ENCODE measurements at regions not wholly inside any gene's neighbourhood (a gene's known extent, or its start where the extent isn't known, plus 50 kb on each side); places are given as distances from the start of the nearest gene placed in this dataset.
"Not testable (repeated sequence)": the region's sequence is repeated elsewhere in the genome, so short reads cannot be mapped to it uniquely, and the experiment has no call there.

- no peak for DNase-seq
These were observed 71.0 kb downstream of the COQ2 start for GRCh38 chr4:83213640-83214039.

DNA sequence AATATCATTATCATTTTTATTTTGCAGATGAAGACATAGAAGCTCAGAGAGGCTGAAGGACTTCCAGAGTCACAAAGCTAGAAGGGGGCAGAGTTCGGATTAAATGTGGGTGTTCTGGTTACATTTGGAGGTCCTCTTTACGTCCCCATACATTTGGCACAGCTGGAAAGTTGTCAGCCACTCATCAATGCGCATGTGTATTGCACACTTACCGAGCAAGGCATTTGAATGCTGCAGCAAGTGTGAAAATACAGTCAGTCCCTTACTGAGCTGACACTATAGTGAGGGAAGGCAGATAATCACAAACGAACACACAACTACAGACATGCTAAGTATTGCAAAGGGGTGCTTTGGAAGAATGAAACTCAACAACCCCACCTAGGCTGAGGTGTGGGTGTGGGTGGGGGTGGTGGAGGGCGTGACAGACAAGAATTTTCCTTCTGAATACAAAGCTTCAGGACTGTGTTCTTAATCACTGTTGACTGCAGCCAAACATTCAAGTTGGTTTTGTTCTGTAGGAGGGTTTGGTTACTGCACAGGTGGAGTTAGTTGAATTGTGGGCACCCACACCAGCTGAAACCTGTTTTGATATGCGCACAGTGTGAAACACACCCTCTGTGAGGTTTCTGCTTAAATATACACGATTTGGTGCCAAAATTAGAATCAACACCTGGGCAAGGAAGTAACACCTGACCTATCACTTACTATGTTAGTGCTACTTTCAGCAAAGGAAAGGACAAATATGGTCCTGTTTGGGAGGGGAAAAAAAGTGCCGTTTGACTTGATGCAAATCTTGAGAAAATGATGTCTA lies 72.4 kb downstream of the COQ2 start:
- no peak for DNase-seq

DNA sequence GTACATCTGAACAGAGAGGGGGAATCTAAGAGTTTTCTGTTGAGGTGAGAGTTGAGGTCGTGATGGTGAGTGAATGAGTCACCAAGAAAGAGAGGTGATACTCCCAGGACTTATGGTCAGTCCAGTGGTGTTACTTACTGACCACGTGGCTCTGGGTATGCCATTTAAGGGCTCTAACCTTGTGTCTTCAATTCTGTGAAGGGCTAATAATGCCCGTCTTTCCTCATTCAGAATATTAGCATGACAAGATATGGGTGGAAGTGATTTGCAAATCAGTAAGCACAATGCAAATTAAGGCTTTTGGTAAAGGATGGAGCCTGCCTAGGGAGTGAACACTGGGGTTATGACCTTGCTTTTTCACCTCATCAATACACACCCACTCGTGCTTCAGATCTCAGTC lies 75.2 kb downstream of the COQ2 start:
- no peak for DNase-seq

DNA sequence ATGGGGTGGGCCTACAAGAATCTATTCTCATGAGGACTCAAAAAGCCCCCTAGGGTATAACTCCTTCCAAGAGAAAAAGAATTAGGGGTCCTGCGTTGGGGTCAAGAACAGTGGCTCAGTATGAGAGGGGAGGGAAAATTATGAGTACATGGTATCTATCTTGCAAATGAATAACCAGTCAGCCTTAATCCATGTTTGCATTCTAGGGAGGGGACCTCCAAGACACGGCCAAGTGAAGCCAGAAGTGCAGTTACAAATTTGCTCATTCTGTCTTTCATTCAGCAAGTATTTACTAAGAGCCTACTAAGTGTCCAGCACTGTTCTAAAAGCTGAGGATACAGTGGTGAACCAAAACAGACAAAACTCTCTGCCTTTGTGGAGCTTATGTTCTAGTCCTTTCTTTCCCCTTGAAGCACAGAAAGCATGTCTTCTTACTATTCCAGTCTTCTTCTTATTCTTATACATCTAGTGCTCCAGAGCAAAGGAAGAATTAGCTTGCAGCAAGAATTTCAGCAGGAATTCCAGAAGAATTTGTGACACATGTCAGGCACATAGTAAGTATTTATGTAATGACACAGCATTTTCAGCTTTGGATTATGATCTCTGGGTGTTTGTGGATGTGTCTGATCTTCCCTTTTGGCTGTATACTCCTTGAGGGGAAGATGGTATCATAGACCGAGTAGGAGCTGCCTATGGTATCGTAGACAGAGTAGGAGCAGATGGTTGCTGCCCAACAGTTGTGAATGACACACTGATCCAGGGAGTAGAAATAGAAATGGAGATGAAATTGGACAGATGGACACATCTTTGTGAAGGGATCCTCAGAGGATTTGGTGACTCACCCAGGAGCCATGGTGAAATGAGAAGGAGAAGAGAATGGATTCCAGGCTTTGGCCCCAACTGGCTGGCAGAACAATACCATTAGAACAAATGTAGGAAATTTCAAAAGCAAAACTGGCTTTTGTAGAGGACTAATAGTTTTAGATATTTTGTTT lies 75.9 kb downstream of the COQ2 start:
- peak; percentile 22 for DNase-seq

GRCh38 chr4:83207497-83208101 lies 77.0 kb downstream of the COQ2 start:
- DNase-seq: peak; percentile 87

GRCh38 chr4:83205760-83206159 lies 78.8 kb downstream of the COQ2 start:
- DNase-seq: no peak

DNA sequence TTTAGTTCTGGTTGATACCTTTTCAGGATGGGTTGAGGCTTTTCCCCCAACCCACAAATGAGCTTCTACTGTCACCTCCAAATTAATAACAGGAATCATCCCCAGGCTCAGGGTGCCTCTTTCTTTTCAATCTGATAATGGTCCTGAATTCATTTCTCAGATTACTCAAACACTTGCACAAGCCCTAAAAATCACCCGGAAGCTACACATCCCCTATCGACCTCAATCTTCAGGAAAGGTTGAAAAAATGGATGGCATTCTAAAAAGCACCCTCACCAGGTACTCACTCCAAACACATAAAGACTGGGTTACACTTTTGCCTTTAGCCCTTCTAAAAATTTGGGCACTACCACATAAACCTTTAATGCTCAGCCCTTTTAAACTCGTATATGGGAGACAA lies 79.9 kb downstream of the COQ2 start:
- DNase-seq: no peak

- DNase-seq: no peak
These were observed 82.8 kb downstream of the COQ2 start for GRCh38 chr4:83201761-83202160.

GRCh38 chr4:83197555-83198235 lies 83.2 kb upstream of the PLAC8 start:
- DNase-seq: no peak

GRCh38 chr4:83196921-83197320 lies 82.4 kb upstream of the PLAC8 start:
- no peak for DNase-seq

DNA sequence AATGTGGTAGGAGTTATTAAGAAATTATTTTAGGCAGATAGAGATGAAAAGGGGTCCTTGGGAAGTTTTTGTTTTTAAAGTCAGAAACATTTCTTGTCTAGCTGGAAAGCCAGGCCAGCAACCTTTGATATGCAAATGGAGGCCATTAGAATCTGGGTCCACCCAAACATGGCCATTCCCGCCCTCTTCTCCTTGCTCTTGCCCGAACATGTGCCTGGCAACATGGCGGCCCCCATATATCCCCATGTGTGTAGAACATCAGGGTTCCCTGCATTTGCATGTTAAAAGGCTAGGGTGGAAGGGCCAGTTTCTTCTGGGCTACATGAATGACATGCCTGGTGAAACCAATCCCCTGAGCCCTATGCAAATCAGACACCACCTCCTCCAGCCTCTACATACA lies 80.7 kb upstream of the PLAC8 start:
- DNase-seq: no peak

DNA sequence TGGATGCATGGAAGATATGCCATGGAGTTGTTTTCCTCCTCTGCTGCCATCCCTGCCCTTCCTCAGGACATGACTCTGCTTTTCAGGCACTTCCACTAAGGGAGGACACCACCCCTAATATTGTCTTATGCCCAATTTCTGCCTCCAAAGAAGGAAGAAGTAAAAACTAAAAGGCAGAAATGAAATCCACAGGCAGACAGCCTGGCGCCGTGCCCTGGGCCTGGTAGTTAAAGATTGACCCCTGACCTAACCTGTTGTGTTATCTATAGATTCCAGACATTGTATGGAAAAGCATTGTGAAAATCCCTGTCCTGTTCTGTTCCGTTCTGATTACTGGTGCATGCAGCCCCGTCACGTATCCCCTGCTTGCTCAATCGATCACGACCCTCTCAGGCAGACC lies 80.1 kb upstream of the PLAC8 start:
- DNase-seq: not testable (repeated sequence)

DNA sequence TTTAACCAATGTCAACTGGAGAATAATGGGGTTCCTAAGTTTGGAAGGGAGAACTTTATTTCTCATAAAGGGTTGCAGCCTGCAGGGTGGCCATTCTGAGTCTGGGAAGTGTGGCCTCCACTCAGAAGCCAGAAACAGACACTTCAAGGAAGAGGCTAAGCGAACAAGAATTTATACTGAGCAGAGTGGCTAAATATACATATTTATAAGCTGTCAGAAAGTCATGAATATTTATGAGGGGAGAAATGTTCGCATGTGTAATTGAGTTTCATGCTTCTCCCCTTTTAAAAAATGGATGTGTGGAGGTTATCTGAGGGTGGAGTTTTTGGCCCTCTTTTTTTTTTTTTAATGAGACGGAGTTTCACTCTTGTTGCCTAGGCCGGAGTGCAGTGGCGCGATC lies 78.1 kb upstream of the PLAC8 start:
- no peak for DNase-seq

DNA sequence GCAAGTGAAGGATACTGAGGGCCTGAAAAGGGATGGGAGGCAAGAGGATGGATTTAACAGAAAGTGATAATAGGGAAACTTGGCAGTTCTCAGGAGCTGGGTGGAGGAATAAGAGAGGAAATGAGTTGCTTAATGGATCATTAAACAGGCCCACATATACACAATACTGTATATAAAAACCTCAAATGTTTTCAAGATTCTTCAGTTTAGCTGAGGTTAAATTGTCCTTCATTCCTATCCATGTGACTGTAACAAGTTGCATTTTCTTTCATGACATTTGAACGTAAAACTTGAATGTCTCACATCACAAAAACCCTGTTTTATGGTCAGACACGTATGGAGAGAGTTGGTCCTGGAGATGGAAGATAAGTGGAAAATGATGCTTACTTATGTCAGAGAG lies 76.5 kb upstream of the PLAC8 start:
- peak; percentile 54 for DNase-seq

GRCh38 chr4:83189631-83190136 lies 75.2 kb upstream of the PLAC8 start:
- no peak for DNase-seq

- no peak for DNase-seq
These were observed 66.0 kb upstream of the PLAC8 start for GRCh38 chr4:83180431-83180968.

- no peak for DNase-seq
These were observed 64.7 kb upstream of the PLAC8 start for GRCh38 chr4:83179205-83179604.

GRCh38 chr4:83178029-83178428 lies 63.5 kb upstream of the PLAC8 start:
- no peak for DNase-seq

DNA sequence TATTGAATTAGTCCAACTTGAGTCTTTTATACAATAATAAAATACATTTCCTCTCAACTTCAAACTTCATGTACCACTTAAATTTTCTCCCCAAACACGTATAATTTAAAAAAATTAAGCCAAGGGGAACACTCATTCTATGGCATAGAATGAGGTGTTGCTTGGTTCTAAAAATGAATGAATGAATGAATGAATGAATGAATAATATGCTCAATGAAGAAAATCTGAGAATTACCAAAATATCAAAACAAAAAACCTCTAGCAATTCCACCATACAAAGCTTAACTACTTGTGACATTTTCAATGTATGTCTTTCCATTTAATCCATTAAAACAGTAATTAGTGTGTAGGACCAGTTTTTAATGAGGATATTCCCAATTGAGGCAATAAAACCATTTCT lies 62.7 kb upstream of the PLAC8 start:
- DNase-seq: no peak

GRCh38 chr4:83174844-83175414 lies 60.4 kb upstream of the PLAC8 start:
- no peak for DNase-seq

GRCh38 chr4:83172371-83172770 lies 57.8 kb upstream of the PLAC8 start:
- no peak for DNase-seq

DNA sequence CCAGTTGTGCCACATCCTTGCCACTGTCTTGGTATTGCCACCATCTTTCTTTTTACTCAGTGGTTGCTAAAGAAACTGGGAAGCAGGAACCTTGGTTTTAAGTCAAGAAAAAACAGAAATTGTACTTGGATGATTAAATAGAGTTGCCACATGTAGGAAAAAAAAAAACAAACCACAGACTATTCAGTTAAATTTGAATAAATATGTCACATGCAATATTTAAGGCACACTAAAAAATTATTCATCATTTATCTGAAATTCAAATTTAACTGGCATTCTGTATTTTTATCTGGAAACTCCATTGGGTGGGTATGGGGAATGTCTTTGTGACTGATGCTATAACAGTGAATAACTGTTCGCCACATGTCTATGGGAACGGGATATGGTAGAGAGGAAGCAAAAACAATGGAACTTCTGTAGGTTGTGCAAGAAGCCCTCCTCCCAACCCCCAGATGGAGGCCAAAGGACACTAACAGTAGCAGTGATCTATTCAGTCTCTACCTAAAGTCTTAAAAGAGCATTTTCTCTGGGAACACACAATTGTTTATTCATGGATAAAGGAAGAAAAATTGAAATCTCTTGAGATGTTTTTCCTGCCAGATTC lies 57.0 kb upstream of the PLAC8 start:
- no peak for DNase-seq
